ENCODE measurements at regions not wholly inside any gene's neighbourhood (a gene's known extent, or its start where the extent isn't known, plus 50 kb on each side); places are given as distances from the start of the nearest gene placed in this dataset.

GRCh38 chr3:104526901-104527401, 839.8 kb upstream of the ALCAM start:
- Histone ChIP-seq H3K9me3 (replicated peaks in 1 of 3) (no peaks in the 10 kb centered on the region), H3K4me1 (replicated peaks in 1 of 2) (no peaks in the 10 kb centered on the region), H3K4me3 (no peak overlapping the region), H3K27ac (no peak overlapping the region), H3K27me3 (no peaks in the 10 kb centered on the region), H3K36me3 (replicated peaks in 1 of 2) (no peaks in the 10 kb centered on the region)
- TF ChIP-seq CTCF (IDR thresholded peaks at IDR 0.05) (no peak), POLR2A (IDR thresholded peaks at IDR 0.05) (no peak)
- intact Hi-C loops (cut with DNase I) = no loop called here
- 63 to 86% (median 79%) methylated on average over 3 of the region's 3 CpGs for WGBS, 4 donors
- no peak for DNase-seq

- 84 to 94% (median 88%) methylated on average over 4 to 8 of the region's 8 CpGs for WGBS, 4 donors
- H3K9me3 ChIP-seq (replicated peaks in 1 of 3) = peaks cover 0 to 4% (median 0%) of the 10 kb centered on the region in 3 donors
- no peak overlapping the region for H3K4me3 ChIP-seq
- no peaks in the 10 kb centered on the region for H3K4me1 ChIP-seq (replicated peaks in 1 of 2)
- intact Hi-C loops (cut with DNase I) = no loop called here
- TF ChIP-seq POLR2A (IDR thresholded peaks at IDR 0.05) (no peak), CTCF (IDR thresholded peaks at IDR 0.05) (no peak)
- H3K36me3 ChIP-seq (replicated peaks in 1 of 2) = no peaks in the 10 kb centered on the region
- DNase-seq = no peak
- no peak overlapping the region for H3K27ac ChIP-seq
- H3K27me3 ChIP-seq = no peaks in the 10 kb centered on the region
These were observed 835.8 kb upstream of the ALCAM start for GRCh38 chr3:104530934-104531333.

GRCh38 chr3:104536715-104537114, 830.0 kb upstream of the ALCAM start:
- Histone ChIP-seq H3K4me3 (no peak overlapping the region), H3K36me3 (replicated peaks in 1 of 2) (no peaks in the 10 kb centered on the region), H3K9me3 (replicated peaks in 1 of 3) (peaks cover 0 to 4% (median 0%) of the 10 kb centered on the region in 3 donors), H3K27me3 (no peaks in the 10 kb centered on the region), H3K27ac (no peak overlapping the region), H3K4me1 (replicated peaks in 1 of 2) (no peaks in the 10 kb centered on the region)
- intact Hi-C loops (cut with DNase I) = no loop called here
- TF ChIP-seq CTCF (IDR thresholded peaks at IDR 0.05) = no peak
- TF ChIP-seq POLR2A (IDR thresholded peaks at IDR 0.05) = no peak
- no peak for DNase-seq

GRCh38 chr3:104537323-104537722, 829.4 kb upstream of the ALCAM start:
- WGBS, 4 donors = 81 to 88% (median 82%) methylated on average over 3 of the region's 3 CpGs
- Histone ChIP-seq H3K36me3 (replicated peaks in 1 of 2) (no peaks in the 10 kb centered on the region), H3K4me1 (replicated peaks in 1 of 2) (no peaks in the 10 kb centered on the region), H3K9me3 (replicated peaks in 1 of 3) (peaks cover 0 to 3% (median 0%) of the 10 kb centered on the region in 3 donors), H3K27ac (no peak overlapping the region), H3K27me3 (no peaks in the 10 kb centered on the region), H3K4me3 (no peak overlapping the region)
- TF ChIP-seq CTCF (IDR thresholded peaks at IDR 0.05) (no peak), POLR2A (IDR thresholded peaks at IDR 0.05) (no peak)
- DNase-seq = no peak
- intact Hi-C loops (cut with DNase I) = no loop called here
